Activated CD8-positive, alpha-beta memory T cell treated with anti-CD3 and anti-CD28 coated beads for 4 hours (primary cell): ENCODE measurements at regions not wholly inside any gene's neighbourhood (a gene's known extent, or its start where the extent isn't known, plus 50 kb on each side); places are given as distances from the start of the nearest gene placed in this dataset.
A peak's percentile ranks its signal among the peaks of the same experiment; 100 is the strongest.
"Not testable (repeated sequence)": the region's sequence is repeated elsewhere in the genome, so short reads cannot be mapped to it uniquely, and the experiment has no call there.

ENCODE experiments used
- DNase-seq, 2 donors: peaks; one replicate each; pipeline ENCODE4 v3.0.0-alpha.2; 2020; ENCODE audit warnings: low read depth in 2 of 2

DNA sequence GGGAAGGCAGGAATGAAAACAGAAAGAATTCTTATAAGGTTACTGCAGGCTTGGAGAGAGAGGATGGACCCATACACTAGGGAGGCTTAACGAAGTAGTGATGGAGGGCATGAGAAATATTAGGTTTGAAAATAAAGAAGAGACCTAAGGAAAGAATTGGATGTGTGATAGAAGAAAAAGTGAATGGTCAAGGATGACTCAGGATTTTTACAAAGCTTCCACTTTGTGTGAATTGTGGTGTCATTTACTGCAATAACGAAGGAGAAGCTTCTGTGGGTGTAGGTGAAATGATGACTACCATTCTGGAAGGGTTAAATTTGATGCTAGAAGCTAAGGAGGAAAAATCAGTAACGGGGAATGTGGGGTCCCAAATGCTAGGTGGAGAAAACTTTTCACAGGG, 191.2 kb downstream of the UTRN start:
- no peak for DNase-seq

DNA sequence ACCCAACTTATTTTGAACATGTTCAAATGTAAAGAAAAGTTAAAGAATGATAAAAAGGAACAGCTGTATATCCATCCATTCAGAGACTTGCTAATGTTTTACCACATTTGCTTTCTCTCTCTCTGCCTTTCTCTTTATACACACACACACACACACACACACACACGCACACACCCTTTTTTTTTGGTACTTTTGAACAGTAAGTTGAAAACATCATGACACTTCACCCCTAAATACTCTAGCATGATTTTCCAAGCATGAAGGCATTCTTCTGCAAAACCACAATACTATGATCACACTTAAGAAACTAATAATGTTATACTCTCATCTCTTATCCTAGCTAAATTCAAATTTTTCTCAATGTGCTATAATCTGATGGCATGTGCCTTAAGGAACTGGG, 192.3 kb downstream of the UTRN start:
- no peak for DNase-seq

DNA sequence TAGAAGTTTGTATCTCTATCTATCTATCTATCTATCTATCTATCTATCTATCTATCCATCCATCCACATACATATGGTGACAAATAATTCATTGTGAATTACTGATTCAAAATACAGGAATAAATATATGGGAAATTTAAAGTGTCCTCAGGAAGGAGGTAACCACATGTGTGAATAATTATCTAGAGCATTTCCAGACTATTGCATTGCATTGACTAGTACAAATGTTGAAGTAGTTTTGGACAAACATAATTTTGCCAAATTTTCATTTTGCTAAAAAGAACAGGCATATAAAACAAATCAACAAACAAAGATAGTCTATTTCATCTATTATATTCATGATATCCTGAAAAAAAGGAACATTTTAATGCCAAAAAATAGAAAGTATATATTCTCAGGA, 192.7 kb downstream of the UTRN start:
- no peak for DNase-seq

DNA sequence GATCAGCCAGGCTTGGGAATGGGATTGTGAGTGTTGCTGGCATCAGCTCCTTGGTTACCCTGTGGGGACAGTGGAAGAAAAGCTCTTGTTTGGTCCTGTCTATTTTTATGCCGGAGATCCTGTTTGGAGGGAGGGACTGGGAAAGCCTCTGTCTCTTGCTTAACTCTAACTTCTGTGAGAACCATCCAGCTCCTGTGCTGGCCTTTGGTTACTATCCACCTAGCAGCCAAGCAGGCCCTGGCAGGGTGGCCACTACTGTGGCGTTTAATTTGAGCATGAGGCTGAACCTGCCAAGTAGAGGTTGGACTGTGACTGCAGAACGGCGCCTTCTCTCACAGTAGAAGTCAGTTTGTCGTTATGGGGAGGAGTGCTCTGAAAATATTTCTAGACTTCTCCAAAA, 193.3 kb downstream of the UTRN start:
- no peak for DNase-seq

DNA sequence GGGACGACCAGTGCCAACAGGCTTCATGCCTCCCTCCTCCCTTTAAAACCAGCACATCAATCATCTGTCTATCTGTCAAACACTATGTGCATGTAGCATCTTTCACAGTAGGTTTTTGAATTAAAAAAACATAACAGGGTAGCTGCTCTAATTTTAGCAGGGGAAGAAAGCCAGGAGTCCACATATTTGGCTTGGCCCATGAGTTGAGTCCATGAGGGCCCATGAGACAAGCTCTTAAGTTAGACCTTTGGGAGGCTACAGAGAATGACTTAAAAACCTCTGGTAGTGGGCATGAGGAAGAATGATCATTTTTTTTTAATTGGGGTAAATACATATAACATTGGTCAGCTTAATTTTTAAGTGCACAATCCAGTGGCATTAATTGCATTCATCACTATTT, 194.9 kb downstream of the UTRN start:
- no peak for DNase-seq

DNA sequence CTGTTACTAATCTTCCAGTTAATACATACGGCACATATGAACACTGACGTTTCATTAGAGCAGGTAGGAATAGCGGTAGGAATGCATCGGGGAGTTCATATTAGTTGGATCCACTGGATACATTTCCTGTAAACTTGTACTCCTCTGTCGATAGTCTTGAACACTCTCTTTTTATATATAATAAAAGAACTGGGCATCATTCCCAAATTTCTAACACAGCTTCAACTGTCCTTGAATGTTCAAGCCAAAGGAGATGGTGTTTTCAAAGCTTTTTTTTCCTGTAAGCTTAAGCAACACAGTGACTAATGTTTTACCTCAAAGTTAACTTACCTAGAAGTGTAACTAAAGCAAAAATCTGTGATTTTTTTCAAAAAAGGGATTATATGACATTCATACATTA, 195.3 kb downstream of the UTRN start:
- no peak for DNase-seq

DNA sequence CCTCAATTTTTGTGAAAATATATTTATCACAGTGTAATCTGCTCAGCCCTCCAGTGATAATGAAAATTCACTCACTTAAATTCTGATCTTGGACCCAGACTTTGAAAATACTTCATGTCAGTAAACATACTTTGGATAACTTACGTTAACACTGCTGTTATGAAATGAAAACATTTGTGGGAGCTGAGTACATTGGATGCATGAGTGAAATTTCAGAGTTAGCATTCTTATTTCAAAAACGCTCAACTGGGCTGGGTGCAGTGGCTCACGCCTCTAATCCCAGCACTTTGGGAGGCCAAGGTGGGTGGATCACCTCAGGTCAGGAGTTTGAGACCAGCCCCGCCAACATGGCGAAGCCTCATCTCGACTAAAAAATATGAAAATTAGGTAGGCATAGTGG, 196.4 kb downstream of the UTRN start:
- no peak for DNase-seq

DNA sequence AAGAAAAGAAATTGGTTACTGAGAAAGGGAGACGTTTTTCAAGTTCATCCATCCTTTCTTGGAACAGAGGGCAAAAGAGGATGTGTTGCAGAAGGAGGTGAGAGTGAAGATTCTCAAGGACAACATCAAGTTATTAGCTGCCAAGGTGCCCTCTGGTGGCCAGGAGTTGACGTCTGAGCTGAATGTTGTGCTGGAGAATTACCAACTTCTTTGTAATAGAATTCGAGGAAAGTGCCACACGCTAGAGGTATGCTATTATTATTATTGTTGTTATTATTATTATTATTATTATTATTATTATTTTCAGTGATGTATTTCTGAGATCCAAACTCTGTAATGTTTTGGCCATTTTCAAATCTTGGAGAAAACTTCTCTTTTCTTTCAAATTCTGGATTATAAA, 197.0 kb downstream of the UTRN start:
- DNase-seq, result peak; percentile 40 to 45

DNA sequence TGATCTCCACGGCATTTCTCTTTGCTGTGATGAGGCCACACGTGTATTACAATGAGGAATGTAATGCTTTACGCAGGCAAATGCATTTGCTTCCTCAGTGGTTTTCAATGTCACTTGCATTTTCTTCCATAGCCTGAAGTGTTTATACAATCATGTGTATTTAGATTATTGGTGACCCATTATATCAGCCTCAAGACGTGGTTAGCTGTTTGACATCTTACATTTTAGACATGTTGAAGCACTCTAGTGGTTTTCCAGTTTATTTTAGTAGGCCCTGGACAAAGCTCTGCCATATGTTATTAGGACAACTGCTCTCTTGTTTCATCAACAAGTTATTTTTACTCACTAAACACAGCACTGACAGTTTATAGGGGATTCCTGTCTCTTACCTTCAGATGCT, 200.4 kb downstream of the UTRN start:
- no peak for DNase-seq

DNA sequence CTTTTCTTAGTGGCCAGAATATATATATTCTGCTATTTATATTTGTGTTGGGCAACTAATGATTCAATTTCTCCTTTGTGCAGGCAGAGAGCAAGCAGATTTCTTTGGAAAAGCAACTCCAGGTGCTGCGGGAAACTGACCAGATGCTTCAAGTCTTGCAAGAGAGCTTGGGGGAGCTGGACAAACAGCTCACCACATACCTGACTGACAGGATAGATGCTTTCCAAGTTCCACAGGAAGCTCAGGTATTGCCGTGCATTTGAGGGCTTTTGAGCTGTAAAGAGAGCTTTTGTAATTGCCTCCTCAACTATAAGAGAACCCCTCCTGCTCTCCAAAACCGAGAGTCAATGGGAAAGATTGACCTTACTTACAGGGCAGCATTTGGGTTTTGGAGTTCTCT, 203.5 kb downstream of the UTRN start:
- no peak for DNase-seq

DNA sequence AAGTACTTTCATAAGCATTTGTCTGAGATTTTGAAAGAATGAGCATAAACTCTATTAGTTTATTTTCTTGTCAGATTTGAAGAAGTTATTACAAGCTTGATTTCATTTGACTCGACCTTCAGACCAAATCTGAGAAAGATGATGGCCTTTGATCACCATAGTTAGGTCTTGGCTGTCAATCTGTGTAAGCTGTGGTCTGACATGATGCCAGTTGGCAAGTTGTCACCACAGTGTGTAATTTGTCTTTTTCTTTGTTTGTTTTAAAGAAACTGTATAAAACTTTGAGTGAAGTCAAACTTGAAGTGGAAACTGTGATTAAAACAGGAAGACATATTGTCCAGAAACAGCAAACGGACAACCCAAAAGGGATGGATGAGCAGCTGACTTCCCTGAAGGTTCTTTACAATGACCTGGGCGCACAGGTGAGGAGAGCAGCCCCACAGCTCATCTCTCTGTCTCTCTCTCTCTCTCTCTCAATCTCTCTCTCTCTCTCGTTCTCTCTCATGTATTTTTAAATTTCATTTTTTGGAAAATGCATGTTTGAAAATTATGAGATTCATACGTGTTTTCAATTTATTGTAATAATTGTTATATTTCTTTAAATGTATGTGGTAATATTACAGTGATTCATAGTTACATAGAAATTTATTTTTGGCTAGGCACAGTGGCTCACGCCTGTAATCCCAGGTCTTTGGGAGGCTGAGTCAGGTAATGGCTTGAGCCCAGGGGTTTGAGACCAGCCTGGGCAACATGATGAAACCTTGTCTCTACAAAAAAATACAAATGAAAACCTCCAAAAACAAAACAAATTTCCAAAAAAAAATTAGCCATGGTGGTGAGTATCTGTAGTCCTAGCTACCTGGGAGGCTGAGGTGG, 208.1 kb downstream of the UTRN start:
- no peak for DNase-seq

DNA sequence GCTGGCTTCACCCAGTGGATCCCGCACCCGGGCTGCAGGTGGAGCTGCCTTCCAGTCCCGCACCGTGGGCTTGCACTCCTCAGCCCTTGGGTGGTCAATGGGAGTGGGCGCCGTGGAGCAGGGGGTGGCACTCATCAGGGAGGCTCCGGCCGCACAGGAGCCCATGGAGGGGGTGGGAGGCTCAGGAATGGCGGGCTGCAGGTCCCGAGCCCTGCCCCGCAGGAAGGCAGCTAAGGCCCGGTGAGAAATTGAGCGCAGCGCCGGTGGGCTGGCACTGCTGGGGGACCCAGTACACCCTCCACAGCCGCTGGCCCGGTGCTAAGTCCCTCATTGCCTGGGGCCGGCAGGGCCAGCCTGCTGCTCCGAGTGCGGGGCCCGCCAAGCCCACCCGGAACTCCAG, 209.9 kb downstream of the UTRN start:
- DNase-seq, result not testable (repeated sequence)

DNA sequence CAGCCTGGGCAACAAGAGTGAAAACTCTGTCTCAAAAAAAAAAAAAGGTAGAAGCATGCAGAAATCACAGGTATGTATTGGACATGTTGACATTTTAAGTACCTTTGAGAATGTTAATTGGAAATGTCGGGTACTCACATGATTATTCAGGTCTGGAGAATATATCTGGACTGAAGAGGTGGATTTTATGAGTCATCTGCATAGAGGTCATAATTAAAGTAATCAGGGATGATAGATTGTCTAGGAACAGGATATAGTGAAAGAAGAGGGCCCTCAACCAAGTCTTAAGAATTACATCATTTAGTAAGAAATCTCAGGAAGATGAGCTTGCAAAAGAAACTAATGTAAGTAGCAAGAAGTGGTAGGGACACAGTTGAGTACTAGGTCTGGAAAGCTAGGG, 212.5 kb downstream of the UTRN start:
- no peak for DNase-seq

DNA sequence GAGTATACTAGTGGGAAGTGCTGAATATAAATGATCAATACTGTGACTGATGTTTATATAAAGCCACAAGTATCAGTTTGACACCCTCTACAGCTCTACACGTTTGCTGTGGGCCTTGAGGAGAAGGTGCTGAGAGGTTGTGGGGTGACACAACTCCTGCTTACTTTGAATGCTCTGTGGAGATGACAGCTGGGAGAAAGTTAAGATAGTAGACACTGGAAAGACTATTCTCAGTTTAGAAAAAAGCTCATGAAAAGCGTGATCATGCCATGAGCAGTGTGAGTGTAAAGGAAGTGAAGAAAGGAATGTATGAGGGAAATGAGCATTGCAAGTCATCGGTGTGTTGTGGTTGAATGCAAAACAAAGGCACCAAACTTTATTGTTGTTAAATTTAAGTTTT, 215.8 kb downstream of the UTRN start:
- DNase-seq, result no peak

DNA sequence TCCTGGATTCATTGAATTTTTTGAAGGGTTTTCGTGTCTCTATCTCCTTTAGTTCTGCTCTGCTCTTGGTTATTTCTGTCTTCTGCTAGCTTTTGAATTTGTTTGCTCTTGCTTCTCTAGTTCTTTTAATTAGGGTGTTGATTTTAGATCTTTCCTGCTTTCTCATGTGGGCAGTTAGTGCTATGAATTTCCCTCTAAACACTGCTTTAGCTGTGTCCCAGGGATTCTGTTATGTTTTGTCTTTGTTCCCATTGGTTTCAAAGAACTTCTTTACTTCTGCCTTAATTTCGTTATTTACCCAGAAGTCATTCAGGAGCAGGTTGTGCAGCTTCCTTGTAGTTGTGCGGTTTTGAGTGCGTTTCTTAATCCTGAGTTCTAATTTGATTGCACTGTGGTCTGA, 220.1 kb downstream of the UTRN start:
- DNase-seq, result not testable (repeated sequence)

DNA sequence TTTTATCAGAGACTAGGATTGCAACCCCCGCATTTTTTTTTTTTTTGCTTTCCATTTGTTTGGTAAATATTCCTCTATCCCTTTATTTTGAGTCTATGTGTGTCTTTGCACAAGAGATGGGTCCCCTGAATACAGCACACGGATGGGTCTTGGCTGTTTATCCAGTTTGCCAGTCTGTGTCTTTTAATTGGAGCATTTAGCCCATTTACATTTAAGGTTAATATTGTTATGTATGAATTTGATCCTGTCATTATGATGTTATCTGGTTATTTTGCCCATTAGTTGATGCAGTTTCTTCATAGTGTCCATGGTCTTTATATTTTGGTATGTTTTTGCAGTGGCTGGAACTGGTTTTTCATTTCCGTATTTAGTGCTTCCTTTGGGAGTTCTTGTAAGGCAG, 220.9 kb downstream of the UTRN start:
- not testable (repeated sequence) for DNase-seq

DNA sequence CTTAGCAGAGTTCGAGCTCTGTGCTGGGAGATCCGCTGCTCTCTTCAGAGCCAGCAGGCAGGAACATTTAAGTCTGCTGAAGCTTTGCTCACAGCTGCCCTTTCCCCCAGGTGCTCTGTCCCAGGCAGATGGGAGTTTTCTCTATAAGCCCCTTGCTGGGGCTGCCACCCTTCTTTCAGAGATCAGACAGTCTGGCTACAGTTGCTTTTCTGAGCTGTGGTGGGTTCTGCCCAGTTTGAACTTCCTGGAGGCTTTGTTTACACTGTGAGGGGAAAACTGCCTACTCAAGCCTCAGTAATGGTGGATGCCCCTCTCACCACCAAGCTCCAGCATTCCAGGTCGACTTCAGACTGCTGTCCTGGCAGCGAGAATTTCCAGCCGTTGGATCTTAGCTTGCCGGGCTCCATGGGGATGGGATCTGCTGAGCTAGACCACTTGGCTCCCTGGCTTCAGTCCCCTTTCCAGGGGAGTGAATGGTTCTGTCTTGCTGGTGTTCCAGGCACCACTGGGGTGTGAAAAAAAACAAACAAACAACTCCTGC, 222.7 kb downstream of the UTRN start:
- DNase-seq, result not testable (repeated sequence)

DNA sequence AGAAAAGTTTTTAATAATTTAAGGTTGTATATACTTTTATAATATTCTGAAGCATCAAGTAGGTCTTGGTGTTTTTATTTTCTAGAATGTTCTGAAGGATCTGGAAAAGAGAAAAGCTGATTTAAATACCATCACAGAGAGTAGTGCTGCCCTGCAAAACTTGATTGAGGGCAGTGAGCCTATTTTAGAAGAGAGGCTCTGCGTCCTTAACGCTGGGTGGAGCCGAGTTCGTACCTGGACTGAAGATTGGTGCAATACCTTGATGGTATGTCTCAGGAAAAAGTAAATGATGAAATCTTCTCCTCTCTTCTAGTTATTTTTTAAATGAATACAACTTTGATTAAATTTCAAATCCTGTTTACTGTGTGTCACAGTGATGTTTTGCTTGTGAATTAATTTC, 225.7 kb downstream of the UTRN start:
- no peak for DNase-seq

DNA sequence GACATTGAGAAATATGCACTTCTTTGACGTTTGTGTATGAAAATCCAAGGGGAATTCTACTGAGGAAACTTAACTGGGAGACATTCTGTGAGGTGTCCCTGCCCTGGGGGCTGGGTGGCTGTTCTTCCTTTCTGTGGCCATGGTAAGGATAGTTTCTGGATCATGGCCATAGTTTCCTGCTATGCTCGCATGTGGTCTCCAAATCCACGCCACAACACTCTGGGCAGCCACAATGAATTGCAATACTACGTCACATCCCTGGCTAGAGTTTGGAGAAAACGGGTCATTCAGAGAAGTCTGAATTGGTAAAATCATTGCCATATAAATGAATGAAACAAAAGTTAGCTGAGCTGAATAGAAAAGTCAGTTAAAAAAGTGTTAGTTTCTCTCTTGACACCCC, 230.6 kb downstream of the UTRN start:
- no peak for DNase-seq

DNA sequence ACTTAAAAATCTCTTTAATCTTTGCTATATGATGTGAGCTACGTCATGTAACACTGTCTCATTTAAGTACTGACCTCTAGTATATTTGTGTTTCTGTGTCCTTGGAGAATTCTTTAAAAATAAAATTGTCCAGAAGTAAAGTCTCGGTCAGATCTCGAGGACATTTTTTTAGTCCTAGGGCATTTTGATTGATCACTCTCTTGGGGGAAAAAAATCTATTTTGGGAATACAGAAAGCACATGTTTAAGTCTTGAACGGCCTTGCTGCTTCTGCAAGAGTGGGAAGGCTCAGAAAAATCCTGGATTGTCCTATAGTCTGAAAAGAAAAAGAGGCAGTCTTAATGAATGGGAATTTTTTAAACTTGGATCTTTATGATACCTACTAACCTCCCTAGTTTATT, 234.3 kb downstream of the UTRN start:
- no peak for DNase-seq

DNA sequence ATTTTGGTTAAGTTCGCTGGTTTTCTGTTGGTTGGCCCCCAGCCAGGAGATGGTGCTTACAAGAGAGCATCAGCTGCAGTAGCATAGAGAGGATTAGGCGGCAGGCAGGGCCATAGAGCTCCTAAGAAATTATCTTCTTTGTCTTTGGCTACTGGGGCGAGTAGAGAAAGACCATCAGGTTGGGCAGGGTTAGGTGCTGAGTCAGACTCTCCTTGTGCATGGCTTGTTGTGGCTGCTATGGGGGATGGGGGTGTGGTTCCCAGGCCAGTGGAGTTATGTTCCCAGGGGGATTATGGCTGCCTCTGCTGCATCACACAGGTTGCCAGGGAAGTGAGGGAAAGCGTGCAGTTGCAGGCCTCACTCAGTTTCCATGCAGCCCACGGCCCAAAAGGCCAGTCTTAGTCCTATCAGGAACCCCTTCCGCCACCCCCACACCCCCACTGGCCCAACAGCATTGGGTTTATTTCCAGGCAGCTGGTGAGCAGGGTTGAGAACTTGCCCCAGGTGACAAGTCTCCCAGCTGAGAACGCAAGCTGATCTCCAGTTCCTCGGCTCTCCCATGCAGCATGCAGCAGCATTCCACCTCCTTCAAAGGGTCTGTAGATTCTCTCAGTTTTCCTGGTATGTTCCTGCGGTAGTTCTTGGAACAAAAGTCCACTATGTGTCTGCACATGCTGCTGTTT, 243.7 kb downstream of the UTRN start:
- DNase-seq, result no peak

DNA sequence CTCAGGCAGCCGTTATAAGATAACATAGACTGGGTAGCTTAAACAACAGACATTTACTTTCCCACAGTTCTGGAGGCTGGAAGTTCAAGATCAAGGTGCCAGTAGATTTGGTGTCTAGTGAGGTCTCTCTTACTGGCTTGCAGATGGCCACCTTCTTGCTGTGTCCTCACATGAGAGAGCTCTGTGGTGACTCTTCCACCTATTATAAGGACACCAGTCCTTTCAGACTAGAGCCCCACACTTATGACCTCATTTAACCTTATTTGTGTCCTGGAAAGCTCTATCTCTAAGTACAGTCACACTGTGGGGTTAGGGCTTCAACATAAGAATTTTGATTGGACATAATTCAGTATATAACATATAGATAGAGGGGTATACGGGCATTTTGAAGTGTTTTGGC, 245.0 kb downstream of the UTRN start:
- no peak for DNase-seq

DNA sequence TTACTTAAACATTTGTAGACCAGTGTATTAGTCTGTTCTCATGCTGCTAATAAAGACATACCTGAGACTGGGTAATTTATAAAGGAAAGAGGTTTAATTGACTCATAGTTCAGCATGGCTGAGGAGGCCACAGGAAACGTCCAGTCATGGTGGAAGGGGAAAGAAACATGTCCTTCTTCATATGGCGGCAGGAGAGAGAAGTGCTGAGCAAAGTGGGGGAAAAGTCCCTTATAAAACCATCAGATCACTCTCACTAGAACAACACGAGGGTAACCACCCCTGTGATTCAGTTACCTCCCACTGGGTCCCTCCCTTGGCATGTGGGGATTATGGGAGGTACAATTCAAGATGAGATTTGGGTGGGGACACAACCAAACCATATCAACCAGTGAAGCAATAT, 247.1 kb downstream of the UTRN start:
- not testable (repeated sequence) for DNase-seq
